NB4 (cell line): ENCODE measurements at regions not wholly inside any gene's neighbourhood (a gene's known extent, or its start where the extent isn't known, plus 50 kb on each side); places are given as distances from the start of the nearest gene placed in this dataset.
"Not testable (repeated sequence)": the region's sequence is repeated elsewhere in the genome, so short reads cannot be mapped to it uniquely, and the experiment has no call there.

Experiments
- DNase-seq: peaks from one replicate; pipeline ENCODE4 v3.0.0; 2010; ENCODE audit warnings: low read depth
- H3K4me3 ChIP-seq: one replicate; pipeline ENCODE4 v1.5.1; 2011; ENCODE audit warnings: mild to moderate bottlenecking, low read depth, low read length, moderate library complexity
- MAX ChIP-seq: IDR thresholded peaks from 2 replicates; pipeline ENCODE4 v1.6.1; 2011; ENCODE audit warnings: low read depth, low read length
- MYC ChIP-seq: IDR thresholded peaks from 2 replicates; pipeline ENCODE4 v1.6.1; 2011; ENCODE audit warnings: low read depth, low read length
- POLR2A ChIP-seq: IDR thresholded peaks from 2 replicates; pipeline ENCODE4 v1.6.1; 2011; ENCODE audit warnings: mild to moderate bottlenecking; ENCODE audit not compliant: insufficient read length; ENCODE audit errors: extremely low read depth
- TF ChIP-seq, protein P1 (sequence below): IDR thresholded peaks from one replicate; pipeline ENCODE4 v1.5.1; 2012; ENCODE audit warnings: low read depth, low read length

GRCh38 chr14:70256601-70257000 lies 67.8 kb upstream of the SLC8A3 start:
- DNase-seq: no peak
- H3K4me3 ChIP-seq: no peak overlapping the region
- TF ChIP-seq, protein P1, sequence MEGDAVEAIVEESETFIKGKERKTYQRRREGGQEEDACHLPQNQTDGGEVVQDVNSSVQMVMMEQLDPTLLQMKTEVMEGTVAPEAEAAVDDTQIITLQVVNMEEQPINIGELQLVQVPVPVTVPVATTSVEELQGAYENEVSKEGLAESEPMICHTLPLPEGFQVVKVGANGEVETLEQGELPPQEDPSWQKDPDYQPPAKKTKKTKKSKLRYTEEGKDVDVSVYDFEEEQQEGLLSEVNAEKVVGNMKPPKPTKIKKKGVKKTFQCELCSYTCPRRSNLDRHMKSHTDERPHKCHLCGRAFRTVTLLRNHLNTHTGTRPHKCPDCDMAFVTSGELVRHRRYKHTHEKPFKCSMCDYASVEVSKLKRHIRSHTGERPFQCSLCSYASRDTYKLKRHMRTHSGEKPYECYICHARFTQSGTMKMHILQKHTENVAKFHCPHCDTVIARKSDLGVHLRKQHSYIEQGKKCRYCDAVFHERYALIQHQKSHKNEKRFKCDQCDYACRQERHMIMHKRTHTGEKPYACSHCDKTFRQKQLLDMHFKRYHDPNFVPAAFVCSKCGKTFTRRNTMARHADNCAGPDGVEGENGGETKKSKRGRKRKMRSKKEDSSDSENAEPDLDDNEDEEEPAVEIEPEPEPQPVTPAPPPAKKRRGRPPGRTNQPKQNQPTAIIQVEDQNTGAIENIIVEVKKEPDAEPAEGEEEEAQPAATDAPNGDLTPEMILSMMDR: no peak
- no peak for TF ChIP-seq MYC
- no peak for TF ChIP-seq POLR2A
- no peak for TF ChIP-seq MAX

GRCh38 chr14:70255071-70256057 lies 66.6 kb upstream of the SLC8A3 start:
- DNase-seq, H3K4me3 ChIP-seq: not testable (repeated sequence)

- peak; percentile 11 for DNase-seq
- no peak overlapping the region for H3K4me3 ChIP-seq
- no peak for TF ChIP-seq MYC
- no peak for TF ChIP-seq POLR2A
- TF ChIP-seq MAX: no peak
- TF ChIP-seq, protein P1: no peak
These were observed 65.8 kb upstream of the SLC8A3 start for GRCh38 chr14:70254476-70254961.

DNA sequence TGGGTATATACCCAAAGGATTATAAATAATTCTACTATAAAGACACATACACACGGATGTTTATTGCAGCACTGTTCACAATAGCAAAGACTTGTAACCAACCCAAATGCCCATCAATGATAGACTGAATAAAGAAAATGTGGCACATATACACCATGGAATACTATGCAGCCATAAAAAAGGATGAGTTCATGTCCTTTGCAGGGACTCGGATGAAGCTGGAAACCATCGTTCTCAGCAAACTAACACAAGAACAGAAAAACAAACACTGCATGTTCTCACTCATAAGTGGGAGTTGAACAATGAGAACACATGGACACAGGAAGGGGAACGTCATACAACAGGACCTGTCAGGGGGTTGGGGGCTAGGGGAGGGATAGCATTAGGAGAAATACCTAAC lies 64.8 kb upstream of the SLC8A3 start:
- H3K4me3 ChIP-seq, DNase-seq: not testable (repeated sequence)

DNA sequence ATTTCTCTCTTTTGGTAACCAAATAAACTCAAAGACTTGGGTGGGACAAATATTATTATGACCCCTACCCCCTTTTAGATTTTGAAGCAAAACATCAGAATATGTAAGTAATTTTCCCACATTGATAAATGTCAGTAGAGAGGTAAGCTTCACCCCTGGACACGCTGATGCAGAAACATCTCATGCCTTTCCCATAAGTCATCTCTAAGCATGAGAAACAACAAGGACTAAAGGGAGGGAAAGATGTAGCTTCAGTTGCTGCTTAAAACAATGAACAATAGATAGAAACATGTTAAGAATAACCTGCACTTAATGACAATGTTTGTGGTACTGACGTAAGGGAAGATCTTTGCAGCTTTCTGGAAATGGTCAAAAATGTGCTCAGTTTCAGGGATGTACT lies 56.3 kb upstream of the SLC8A3 start:
- TF ChIP-seq, protein P1: no peak
- no peak for TF ChIP-seq MAX
- no peak for TF ChIP-seq POLR2A
- no peak for TF ChIP-seq MYC
- no peak for DNase-seq
- no peak overlapping the region for H3K4me3 ChIP-seq

GRCh38 chr14:70239802-70240201 lies 51.1 kb upstream of the SLC8A3 start:
- TF ChIP-seq MYC (no peak), MAX (no peak), POLR2A (no peak)
- TF ChIP-seq, protein P1: no peak

DNA sequence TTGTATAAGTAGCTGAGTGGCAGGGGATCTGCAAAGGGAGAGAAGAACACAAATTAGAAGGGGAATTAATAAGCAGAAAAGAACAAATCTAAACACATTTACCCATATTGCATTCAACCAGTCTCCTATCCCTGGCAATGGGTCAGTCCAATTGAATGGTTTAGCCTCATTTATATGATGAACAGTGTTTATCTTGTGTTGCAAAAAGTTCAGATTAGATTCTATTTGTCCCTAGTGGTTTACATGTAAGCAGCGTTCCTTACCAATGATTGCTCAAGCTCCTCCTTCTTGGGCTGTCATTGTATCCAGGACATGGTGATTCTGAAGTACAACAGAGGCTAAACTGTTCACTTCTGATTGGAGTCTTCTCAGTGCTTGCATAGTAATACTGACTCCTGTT lies 49.9 kb upstream of the SLC8A3 start:
- not testable (repeated sequence) for DNase-seq

More at GRCh38 chr14:70239802-70240201, 51.1 kb upstream of the SLC8A3 start:
- DNase-seq: peak; percentile 4
- H3K4me3 ChIP-seq: no peak overlapping the region

More for the DNA sequence above, 49.9 kb upstream of the SLC8A3 start:
- not testable (repeated sequence) for H3K4me3 ChIP-seq
